ENCODE measurements at regions not wholly inside any gene's neighbourhood (a gene's known extent, or its start where the extent isn't known, plus 50 kb on each side); places are given as distances from the start of the nearest gene placed in this dataset.

- TF ChIP-seq CTCF (IDR thresholded peaks at IDR 0.05) (no peak), POLR2A (IDR thresholded peaks at IDR 0.05) (no peak), POLR2AphosphoS5 (IDR thresholded peaks at IDR 0.05) (no peak)
Observed at GRCh38 chr2:57160976-57161375, 885.6 kb upstream of the VRK2 start.
